ENCODE measurements at regions not wholly inside any gene's neighbourhood (a gene's known extent, or its start where the extent isn't known, plus 50 kb on each side); places are given as distances from the start of the nearest gene placed in this dataset.
"Not testable (repeated sequence)": the region's sequence is repeated elsewhere in the genome, so short reads cannot be mapped to it uniquely, and the experiment has no call there.

DNA sequence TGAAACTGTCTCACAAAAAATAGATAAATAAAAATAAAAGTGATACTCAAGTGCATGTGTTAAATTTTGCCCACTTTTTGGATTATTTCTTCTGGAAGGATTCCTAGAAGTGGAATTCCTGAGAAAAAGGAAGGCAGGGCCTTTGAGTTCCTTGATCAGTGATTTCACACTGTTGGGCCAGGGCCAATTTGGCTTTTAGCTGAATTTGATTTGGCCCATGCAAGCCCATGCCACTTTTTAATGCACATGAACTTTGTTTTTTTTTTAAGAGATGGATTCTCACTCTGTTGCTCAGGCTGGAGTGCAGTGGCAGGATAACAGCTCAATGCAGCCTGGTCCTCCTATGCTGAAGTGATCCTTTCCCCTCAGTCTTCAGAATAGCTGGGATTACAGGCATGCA lies 96.3 kb downstream of the TNFRSF13B start:
- H3K36me3 Mint-ChIP-seq, result no peaks in the 10 kb centered on the region
- no peak overlapping the region for H3K4me3 Mint-ChIP-seq
- no peaks in the 10 kb centered on the region for H3K4me1 Mint-ChIP-seq (ENCODE audit: low read depth in 2 of 2)
- H3K27me3 Mint-ChIP-seq, result no peaks in the 10 kb centered on the region
- no peak for DNase-seq (ENCODE audit: low spot score)
- ATAC-seq, result no peak
- H3K9me3 Mint-ChIP-seq, result no peaks in the 10 kb centered on the region
- H3K27ac Mint-ChIP-seq, result no peak overlapping the region

DNA sequence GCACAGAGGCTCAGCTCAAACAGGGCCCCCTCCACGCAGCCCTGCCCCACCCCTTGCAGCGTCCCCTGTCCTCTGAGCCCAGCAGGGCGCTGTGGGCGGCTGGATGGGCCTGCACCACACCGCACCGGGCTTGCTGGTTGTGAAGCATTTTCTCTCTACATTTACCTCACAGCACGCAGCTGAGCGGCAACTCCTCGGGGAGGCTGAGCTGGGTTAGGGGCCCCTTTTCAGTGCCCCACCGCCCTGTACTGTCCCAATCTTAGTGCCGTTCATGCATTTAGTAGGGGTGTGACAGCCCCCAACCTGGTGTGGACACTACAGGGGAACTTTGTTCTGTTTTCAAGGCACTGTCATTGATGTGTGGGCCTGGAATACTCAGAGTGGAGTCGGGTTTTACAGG lies 97.7 kb downstream of the TNFRSF13B start:
- H3K36me3 Mint-ChIP-seq; H3K27me3 Mint-ChIP-seq; H3K4me3 Mint-ChIP-seq; DNase-seq (ENCODE audit: low spot score); H3K9me3 Mint-ChIP-seq; H3K27ac Mint-ChIP-seq; H3K4me1 Mint-ChIP-seq (ENCODE audit: low read depth in 2 of 2); ATAC-seq: not testable (repeated sequence)

- no peaks in the 10 kb centered on the region for H3K36me3 Mint-ChIP-seq
- no peak overlapping the region for H3K27ac Mint-ChIP-seq
- no peaks in the 10 kb centered on the region for H3K9me3 Mint-ChIP-seq
- no peaks in the 10 kb centered on the region for H3K27me3 Mint-ChIP-seq
- no peaks in the 10 kb centered on the region for H3K4me1 Mint-ChIP-seq (ENCODE audit: low read depth in 2 of 2)
- DNase-seq (ENCODE audit: low spot score) (no peak), ATAC-seq (peak; percentile 60)
- no peak overlapping the region for H3K4me3 Mint-ChIP-seq
Measured at GRCh38 chr17:16873174-16874035, 98.5 kb downstream of the TNFRSF13B start.

- Mint-ChIP-seq H3K36me3 (no peaks in the 10 kb centered on the region), H3K27me3 (no peaks in the 10 kb centered on the region), H3K27ac (no peak overlapping the region), H3K4me1 (ENCODE audit: low read depth in 2 of 2) (no peaks in the 10 kb centered on the region), H3K9me3 (no peaks in the 10 kb centered on the region), H3K4me3 (no peak overlapping the region)
- ATAC-seq (no peak), DNase-seq (ENCODE audit: low spot score) (no peak)
Measured at GRCh38 chr17:16872351-16873173, 99.4 kb downstream of the TNFRSF13B start.

DNA sequence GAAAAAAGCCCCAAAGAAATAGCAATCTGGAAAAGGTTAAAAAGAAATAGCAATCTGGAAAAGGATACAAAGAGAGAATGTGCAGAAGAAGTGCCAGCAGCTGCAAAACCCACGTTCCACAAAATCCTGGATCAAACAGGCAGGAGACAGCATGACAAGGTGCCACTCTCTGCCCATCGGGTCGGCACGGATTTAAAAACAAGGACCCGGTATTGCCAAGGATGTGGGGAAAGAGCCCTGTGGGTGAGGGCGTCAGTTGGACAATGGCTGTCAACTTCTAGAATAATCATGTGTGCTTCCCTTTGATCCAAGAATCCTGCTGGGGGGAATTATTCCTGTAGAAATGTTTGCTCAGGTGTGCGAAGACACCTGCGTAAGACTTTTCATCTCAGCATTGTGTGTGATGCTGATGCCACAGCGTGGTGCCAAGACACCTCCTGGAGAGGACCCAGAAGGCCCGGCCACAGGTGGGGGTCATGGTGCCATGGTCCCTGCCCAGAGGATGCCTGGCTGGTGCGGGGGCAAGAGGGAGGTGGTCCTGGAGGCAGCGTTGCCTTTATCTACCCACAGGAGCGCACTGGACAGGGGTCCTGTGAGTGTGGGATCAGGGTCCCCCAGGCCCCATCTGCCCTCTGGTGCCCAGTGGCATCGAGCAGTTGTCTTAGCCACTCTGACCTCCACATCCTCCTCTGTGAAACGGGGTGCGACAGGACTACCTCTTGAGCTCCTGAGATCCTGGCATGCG lies 100.3 kb downstream of the TNFRSF13B start:
- not testable (repeated sequence) for H3K4me3 Mint-ChIP-seq; H3K27me3 Mint-ChIP-seq; H3K9me3 Mint-ChIP-seq; H3K27ac Mint-ChIP-seq; H3K36me3 Mint-ChIP-seq; ATAC-seq; H3K4me1 Mint-ChIP-seq (ENCODE audit: low read depth in 2 of 2); DNase-seq (ENCODE audit: low spot score)

DNA sequence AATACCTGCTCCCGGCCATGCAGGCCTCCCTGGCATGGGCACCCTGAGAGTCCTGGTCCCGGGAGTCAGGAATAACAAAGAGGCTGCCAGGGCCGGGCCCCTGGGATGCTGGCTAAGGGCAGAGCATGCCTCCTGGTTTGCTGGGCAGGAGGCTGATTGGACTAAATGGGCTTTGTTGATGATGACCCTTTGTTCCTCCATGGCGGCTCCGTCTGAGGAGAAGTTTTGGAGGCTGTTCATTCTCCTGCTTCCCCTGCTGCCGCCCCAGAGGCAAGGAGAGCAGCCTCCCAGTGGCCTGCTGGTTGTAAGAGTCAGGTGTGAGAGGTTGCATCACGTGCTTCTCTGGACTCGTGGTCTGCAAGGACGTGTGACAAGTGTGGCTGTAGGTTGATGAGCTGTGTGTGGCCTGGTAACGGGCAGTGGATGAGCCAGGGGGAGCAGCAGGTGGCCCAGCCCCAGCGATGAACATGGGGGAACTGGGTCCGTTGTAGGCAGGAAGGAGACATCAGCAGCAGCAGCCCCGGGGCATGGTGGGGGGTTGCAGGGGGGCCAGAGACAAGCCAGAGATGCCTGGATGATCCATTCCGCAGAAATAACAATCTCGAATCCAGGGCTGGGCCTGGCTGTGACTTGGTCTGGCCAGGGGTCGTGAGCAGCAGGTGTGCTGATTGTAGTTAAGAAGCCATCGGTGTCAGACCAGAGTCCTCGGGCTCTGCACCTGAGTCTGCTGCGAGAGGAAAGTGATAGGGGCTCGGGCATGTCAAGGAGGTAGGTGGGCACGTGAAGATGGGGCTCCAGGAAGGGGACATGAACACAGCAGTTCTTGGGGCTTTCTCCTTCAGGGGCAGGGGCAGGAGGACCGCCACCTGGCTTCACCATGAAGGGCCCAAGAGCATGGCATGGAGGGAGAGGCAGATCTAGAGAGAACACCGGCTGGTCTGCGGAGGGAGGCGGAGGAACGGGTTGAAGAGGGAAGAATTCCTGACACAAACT lies 101.4 kb downstream of the TNFRSF13B start:
- no peaks in the 10 kb centered on the region for H3K27me3 Mint-ChIP-seq
- no peaks in the 10 kb centered on the region for H3K36me3 Mint-ChIP-seq
- no peak overlapping the region for H3K27ac Mint-ChIP-seq
- H3K4me3 Mint-ChIP-seq, result no peak overlapping the region
- H3K4me1 Mint-ChIP-seq (ENCODE audit: low read depth in 2 of 2), result no peaks in the 10 kb centered on the region
- H3K9me3 Mint-ChIP-seq, result no peaks in the 10 kb centered on the region
- DNase-seq (ENCODE audit: low spot score), result no peak
- peak in 1 of 2 donors; percentile 24 for ATAC-seq

GRCh38 chr17:16869531-16870252 lies 102.2 kb downstream of the TNFRSF13B start:
- not testable (repeated sequence) for H3K9me3 Mint-ChIP-seq; H3K4me3 Mint-ChIP-seq; H3K36me3 Mint-ChIP-seq; H3K27me3 Mint-ChIP-seq; H3K4me1 Mint-ChIP-seq (ENCODE audit: low read depth in 2 of 2); ATAC-seq; H3K27ac Mint-ChIP-seq
- peak; percentile 42 for DNase-seq (ENCODE audit: low spot score)

- not testable (repeated sequence) for DNase-seq (ENCODE audit: low spot score); H3K36me3 Mint-ChIP-seq; H3K4me1 Mint-ChIP-seq (ENCODE audit: low read depth in 2 of 2); H3K9me3 Mint-ChIP-seq; H3K4me3 Mint-ChIP-seq; ATAC-seq; H3K27ac Mint-ChIP-seq; H3K27me3 Mint-ChIP-seq
Measured at GRCh38 chr17:16868616-16869015, 103.3 kb downstream of the TNFRSF13B start.

DNA sequence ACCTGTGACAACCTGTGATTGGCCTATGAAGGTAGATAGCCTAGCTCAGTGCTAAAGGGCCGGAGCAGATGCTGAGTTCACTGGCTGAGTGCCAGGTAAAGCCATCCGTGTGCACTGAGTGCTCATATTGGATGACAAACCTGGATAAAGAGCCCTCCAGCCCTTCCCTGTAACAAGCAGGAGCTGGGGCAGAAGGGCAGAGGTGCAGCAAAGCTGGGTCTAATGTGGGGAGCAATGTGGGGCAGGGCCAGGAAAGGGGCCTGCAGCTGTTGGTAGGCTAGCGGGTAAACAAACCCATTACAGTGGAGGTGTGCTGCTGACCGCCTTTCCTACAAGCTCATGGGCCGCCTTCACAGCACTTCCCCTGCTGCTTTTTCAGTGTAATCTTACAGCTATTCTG lies 104.4 kb downstream of the TNFRSF13B start:
- H3K4me3 Mint-ChIP-seq; H3K9me3 Mint-ChIP-seq; H3K4me1 Mint-ChIP-seq (ENCODE audit: low read depth in 2 of 2); H3K36me3 Mint-ChIP-seq; ATAC-seq; H3K27me3 Mint-ChIP-seq; H3K27ac Mint-ChIP-seq; DNase-seq (ENCODE audit: low spot score): not testable (repeated sequence)

DNA sequence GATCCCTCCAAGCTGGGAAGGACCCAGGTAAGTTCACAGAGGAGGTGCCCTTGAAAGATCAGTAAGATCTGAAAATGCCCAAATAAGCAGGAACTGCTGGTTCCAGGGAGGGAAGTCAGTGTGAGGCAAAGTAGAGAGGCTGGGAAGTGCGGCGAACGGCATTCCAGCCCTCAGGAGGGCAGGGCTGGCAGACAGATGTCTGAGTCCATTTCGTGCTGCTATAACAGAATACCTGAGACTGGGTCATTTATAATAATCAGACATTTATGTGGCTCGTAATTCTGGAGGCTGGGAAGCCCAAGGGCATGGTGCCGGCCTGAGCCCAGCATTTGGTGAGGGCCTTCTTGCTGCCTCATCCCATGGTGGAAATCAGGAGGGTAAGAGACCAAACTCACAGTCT lies 105.1 kb downstream of the TNFRSF13B start:
- DNase-seq (ENCODE audit: low spot score); H3K9me3 Mint-ChIP-seq; H3K27me3 Mint-ChIP-seq; H3K4me1 Mint-ChIP-seq (ENCODE audit: low read depth in 2 of 2); H3K4me3 Mint-ChIP-seq; H3K36me3 Mint-ChIP-seq; ATAC-seq; H3K27ac Mint-ChIP-seq: not testable (repeated sequence)

DNA sequence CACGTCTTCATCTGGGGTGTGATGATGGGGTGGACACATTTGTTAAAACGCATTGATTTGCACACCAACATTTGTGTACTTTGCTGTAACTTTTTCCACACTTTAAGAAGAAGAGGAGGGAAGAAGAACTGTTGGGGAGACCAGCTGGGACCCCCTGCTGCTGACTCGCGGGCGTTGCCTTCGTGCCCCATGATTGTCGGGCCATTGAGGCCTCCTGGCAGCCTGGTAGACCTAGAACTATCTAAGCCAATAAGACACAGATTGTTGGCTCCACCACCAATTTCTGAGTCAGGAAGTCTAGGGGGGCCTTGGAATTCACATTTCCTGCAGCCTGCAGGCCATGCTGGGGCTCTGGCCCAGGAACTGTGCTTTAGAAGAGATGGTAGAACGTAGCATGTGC lies 105.5 kb downstream of the TNFRSF13B start:
- no peaks in the 10 kb centered on the region for H3K4me1 Mint-ChIP-seq (ENCODE audit: low read depth in 2 of 2)
- no peak overlapping the region for H3K4me3 Mint-ChIP-seq
- no peak overlapping the region for H3K27ac Mint-ChIP-seq
- H3K9me3 Mint-ChIP-seq, result no peaks in the 10 kb centered on the region
- DNase-seq (ENCODE audit: low spot score) (no peak), ATAC-seq (no peak)
- no peaks in the 10 kb centered on the region for H3K27me3 Mint-ChIP-seq
- H3K36me3 Mint-ChIP-seq, result no peaks in the 10 kb centered on the region

GRCh38 chr17:16865704-16866103 lies 106.2 kb downstream of the TNFRSF13B start:
- H3K27me3 Mint-ChIP-seq; H3K36me3 Mint-ChIP-seq; H3K27ac Mint-ChIP-seq; DNase-seq (ENCODE audit: low spot score); ATAC-seq; H3K4me3 Mint-ChIP-seq; H3K9me3 Mint-ChIP-seq; H3K4me1 Mint-ChIP-seq (ENCODE audit: low read depth in 2 of 2): not testable (repeated sequence)

Data from natural killer cell treated with Interleukin-12 subunit alpha and Interleukin-12 subunit beta and Interleukin-15 and Interleukin-18, amount 100 ng/mL, for 72 hours (primary cell).